OCI-LY3 (cell line): ENCODE measurements at regions not wholly inside any gene's neighbourhood (a gene's known extent, or its start where the extent isn't known, plus 50 kb on each side); places are given as distances from the start of the nearest gene placed in this dataset.

Experiments
- H2AFZ ChIP-seq: fragments of 200-600, 300-600 bp; shearing (Covaris generic); 2 replicates; pipeline ENCODE4 v1.6.0; 2014; ENCODE audit warnings: antibody characterized with exemption, low read depth, low read length
- H3K27ac ChIP-seq: fragments of 200-600, 300-600 bp; sonication (generic); 2 replicates; pipeline ENCODE4 v1.5.1; 2014; ENCODE audit warnings: mild to moderate bottlenecking, low read length, moderate library complexity, mixed read lengths
- H3K27me3 ChIP-seq: fragments of 200-600, 300-600 bp; sonication (generic); 2 replicates; pipeline ENCODE4 v1.6.1; 2014; ENCODE audit warnings: low read depth, low read length, mixed read lengths
- H3K36me3 ChIP-seq: fragments of 200-600, 300-600 bp; sonication (generic); replicated peaks from 2 replicates; pipeline ENCODE3; 2014; ENCODE audit warnings: low read depth, low read length, mixed read lengths
- H3K4me1 ChIP-seq: fragments of 300-600, 200-600 bp; sonication (generic); 2 replicates; pipeline ENCODE4 v1.6.1; 2014; ENCODE audit warnings: low read length, mixed read lengths
- H3K4me2 ChIP-seq: fragments of 200-600, 300-600 bp; sonication (generic); 2 replicates; pipeline ENCODE4 v1.6.1; 2014; ENCODE audit warnings: low read length, mixed read lengths
- H3K4me3 ChIP-seq: fragments of 300-600, 200-600 bp; sonication (generic); 2 replicates; pipeline ENCODE4 v1.5.1; 2014; ENCODE audit warnings: antibody characterized with exemption, mild to moderate bottlenecking, low read length, moderate library complexity
- H3K79me2 ChIP-seq: fragments of 300-600, 200-600 bp; shearing (Covaris generic); 2 replicates; pipeline ENCODE4 v1.6.1; 2014; ENCODE audit warnings: mild to moderate bottlenecking, low read length, mixed read lengths
- H3K9ac ChIP-seq: fragments of 300-600, 200-600 bp; shearing (Covaris generic); 2 replicates; pipeline ENCODE4 v1.6.0; 2014; ENCODE audit warnings: mild to moderate bottlenecking, low read length, moderate library complexity
- H3K9me3 ChIP-seq: fragments of 200-600, 300-600 bp; shearing (Covaris generic); 2 replicates; pipeline ENCODE4 v1.6.1; 2014; ENCODE audit warnings: low read length, mixed read lengths; ENCODE audit not compliant: insufficient read depth
- H4K20me1 ChIP-seq: fragments of 200-600, 300-600 bp; sonication (generic); 2 replicates; pipeline ENCODE4 v1.6.1; 2016; ENCODE audit warnings: low read length, mixed read lengths; ENCODE audit not compliant: insufficient read depth
- EZH2phosphoT487 ChIP-seq: fragments of 200-600 bp; shearing (Covaris generic); IDR thresholded peaks from 2 replicates; pipeline ENCODE4 v1.6.1; 2018; ENCODE audit warnings: antibody characterized with exemption, mixed run types, low read depth
- TF ChIP-seq, protein P1 (sequence below): fragments of 200-600, 300-600 bp; sonication (generic); IDR thresholded peaks from 2 replicates; pipeline ENCODE4 v1.5.1; 2014; ENCODE audit warnings: antibody characterized with exemption, low read length, low read depth

DNA sequence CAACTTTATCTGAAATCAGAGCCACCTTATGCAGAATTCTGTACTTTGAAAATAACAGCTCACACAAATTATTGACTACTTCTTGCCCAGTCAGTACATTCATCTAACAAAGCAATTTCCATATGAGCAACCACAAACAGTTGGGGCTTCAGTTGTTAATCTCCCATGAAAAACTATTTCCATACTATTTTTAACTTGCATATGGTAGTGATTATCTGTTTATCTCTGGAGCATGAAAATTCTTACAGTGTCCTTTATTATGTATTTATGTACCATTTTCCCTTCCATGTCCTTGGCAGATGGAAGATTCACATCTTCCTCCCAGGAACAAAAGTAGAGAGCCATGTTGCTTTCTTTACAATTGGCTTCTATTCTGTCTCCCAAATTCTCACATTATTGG, 285.7 kb downstream of the CRPPA start:
- no peak for TF ChIP-seq EZH2phosphoT487
- TF ChIP-seq, protein P1, sequence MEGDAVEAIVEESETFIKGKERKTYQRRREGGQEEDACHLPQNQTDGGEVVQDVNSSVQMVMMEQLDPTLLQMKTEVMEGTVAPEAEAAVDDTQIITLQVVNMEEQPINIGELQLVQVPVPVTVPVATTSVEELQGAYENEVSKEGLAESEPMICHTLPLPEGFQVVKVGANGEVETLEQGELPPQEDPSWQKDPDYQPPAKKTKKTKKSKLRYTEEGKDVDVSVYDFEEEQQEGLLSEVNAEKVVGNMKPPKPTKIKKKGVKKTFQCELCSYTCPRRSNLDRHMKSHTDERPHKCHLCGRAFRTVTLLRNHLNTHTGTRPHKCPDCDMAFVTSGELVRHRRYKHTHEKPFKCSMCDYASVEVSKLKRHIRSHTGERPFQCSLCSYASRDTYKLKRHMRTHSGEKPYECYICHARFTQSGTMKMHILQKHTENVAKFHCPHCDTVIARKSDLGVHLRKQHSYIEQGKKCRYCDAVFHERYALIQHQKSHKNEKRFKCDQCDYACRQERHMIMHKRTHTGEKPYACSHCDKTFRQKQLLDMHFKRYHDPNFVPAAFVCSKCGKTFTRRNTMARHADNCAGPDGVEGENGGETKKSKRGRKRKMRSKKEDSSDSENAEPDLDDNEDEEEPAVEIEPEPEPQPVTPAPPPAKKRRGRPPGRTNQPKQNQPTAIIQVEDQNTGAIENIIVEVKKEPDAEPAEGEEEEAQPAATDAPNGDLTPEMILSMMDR, result no peak
- no peak overlapping the region for H3K4me3 ChIP-seq
- no peaks in the 10 kb centered on the region for H3K27me3 ChIP-seq
- no peak overlapping the region for H3K9ac ChIP-seq
- H3K9me3 ChIP-seq, result no peaks in the 10 kb centered on the region
- no peaks in the 10 kb centered on the region for H3K36me3 ChIP-seq
- H2AFZ ChIP-seq, result no peak overlapping the region
- H3K79me2 ChIP-seq, result no peaks in the 10 kb centered on the region
- no peak overlapping the region for H3K27ac ChIP-seq
- H3K4me2 ChIP-seq, result no peak overlapping the region
- no peaks in the 10 kb centered on the region for H4K20me1 ChIP-seq
- H3K4me1 ChIP-seq, result no peaks in the 10 kb centered on the region

DNA sequence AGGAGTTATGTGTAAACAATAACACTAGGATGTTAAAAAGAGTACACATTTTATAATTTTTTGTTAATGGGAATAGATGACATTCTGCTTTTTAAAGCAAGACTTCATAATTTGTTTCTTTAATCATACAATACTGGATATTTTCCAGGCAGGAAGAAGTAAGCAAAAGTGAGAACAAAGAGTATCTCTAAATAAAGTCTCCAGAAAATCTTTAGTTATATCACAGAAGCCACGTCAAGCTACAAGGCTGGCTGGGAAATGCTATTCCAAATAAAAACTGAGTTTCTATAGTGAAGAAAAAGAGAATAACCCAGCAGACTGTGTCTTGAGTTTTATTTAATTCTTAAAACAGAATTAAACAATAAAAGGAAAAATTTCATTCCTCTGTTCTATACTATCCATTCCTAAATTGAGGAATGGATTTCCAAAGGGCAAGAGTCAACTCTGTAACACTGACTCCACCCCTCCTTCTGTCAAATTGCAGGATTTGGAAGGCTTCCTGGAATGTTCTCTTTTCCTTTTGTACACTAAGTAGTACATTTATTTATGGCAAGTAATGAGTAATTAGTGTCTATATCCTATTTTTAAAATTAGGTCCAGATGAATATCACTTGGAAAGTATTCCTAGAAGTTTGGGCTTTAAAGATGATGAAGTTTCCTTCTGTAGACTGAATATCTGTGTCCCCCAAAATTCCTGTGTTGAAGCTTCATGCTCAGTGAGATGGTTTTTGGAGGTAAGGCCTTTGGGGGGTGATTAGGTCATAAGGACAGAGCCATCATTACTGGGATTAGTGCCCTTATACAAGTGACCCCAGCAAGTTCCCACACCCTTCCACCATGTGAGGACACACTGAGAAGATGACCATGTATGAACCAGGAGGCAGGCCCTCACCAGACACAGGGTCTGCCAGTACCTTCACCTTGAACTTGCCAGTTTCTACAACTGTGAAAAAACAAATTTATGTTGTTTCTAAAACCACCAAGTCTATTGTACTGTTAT, 290.9 kb downstream of the CRPPA start:
- no peak overlapping the region for H3K9ac ChIP-seq
- H3K79me2 ChIP-seq, result no peaks in the 10 kb centered on the region
- no peaks in the 10 kb centered on the region for H3K9me3 ChIP-seq
- no peak overlapping the region for H3K27ac ChIP-seq
- H3K27me3 ChIP-seq, result no peaks in the 10 kb centered on the region
- no peak overlapping the region for H3K4me3 ChIP-seq
- no peaks in the 10 kb centered on the region for H3K4me1 ChIP-seq
- no peak overlapping the region for H2AFZ ChIP-seq
- no peaks in the 10 kb centered on the region for H4K20me1 ChIP-seq
- TF ChIP-seq, protein P1, result no peak
- TF ChIP-seq EZH2phosphoT487, result no peak
- no peak overlapping the region for H3K4me2 ChIP-seq
- no peaks in the 10 kb centered on the region for H3K36me3 ChIP-seq

DNA sequence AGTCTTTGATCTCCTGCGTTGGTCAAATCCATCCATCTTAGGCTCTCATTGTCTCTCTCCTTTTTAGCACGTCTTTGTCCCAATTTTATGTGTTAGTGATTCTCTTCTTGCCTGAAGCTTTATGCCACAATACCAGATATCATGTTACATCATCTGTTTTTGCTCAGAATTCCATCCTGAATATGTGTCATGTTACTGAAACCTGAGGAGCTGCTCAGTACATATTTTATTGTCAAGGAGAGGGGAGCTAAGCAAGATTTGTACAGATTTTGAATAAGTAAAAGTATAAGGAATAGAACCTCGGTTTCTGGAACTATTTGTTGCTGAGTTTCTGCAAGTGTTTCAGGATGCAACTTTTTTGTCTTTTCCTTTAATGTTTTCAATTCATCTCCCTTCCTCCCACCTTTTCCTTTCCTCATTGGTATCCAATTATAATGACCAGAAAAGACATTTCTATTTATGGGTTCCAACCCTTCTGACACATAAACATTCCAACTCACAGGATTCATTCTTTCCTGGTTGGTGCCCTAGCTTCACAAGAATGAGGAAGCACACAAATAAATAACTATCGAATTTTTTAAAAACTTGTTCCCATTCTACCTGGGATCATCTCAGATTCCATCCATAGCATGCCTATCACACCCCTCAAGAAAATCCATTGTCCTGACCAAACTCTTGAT, 291.8 kb downstream of the CRPPA start:
- Histone ChIP-seq H3K79me2 (no peaks in the 10 kb centered on the region), H3K9me3 (no peaks in the 10 kb centered on the region), H3K4me2 (no peak overlapping the region), H3K9ac (no peak overlapping the region), H2AFZ (no peak overlapping the region), H3K4me1 (no peaks in the 10 kb centered on the region), H4K20me1 (no peaks in the 10 kb centered on the region), H3K36me3 (no peaks in the 10 kb centered on the region), H3K4me3 (no peak overlapping the region), H3K27me3 (no peaks in the 10 kb centered on the region), H3K27ac (no peak overlapping the region)
- TF ChIP-seq, protein P1, result no peak
- TF ChIP-seq EZH2phosphoT487, result no peak

DNA sequence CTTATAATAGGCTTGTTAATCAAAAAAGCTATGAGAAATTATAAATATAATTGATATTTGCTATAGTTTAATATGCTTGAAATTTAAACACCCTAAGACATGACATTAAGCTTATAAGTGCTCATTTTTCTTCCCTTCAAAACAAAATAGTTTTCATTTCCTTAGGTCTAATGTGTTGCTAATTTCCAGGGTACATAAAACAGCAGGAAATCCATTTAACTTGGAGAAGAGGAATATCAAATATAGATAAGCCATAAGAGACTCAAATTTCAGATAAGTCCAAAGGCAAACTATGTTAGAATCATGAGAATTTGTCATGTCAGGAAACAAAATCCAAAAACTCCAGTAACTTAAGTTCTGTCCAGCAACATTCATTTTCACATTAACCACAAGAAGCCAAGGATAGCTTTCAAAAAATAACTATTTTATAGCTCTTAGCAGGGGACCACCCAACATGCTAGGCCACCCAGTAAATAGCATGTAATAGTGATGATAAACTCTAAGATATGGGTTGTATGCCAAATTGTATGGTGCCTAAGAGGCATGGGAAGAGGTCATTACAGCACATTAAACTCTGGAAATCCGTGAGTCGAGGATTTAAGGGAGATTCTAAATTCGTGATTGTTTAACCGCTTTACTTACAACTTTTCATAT, 298.1 kb downstream of the CRPPA start:
- H3K9me3 ChIP-seq, result no peaks in the 10 kb centered on the region
- TF ChIP-seq, protein P1, result no peak
- no peak for TF ChIP-seq EZH2phosphoT487
- H2AFZ ChIP-seq, result no peak overlapping the region
- no peak overlapping the region for H3K4me3 ChIP-seq
- no peaks in the 10 kb centered on the region for H3K79me2 ChIP-seq
- H3K27me3 ChIP-seq, result no peaks in the 10 kb centered on the region
- H3K36me3 ChIP-seq, result no peaks in the 10 kb centered on the region
- H3K4me2 ChIP-seq, result no peak overlapping the region
- no peak overlapping the region for H3K27ac ChIP-seq
- no peaks in the 10 kb centered on the region for H3K4me1 ChIP-seq
- H3K9ac ChIP-seq, result no peak overlapping the region
- H4K20me1 ChIP-seq, result no peaks in the 10 kb centered on the region
